GM18861 (cell line): ENCODE measurements at regions not wholly inside any gene's neighbourhood (a gene's known extent, or its start where the extent isn't known, plus 50 kb on each side); places are given as distances from the start of the nearest gene placed in this dataset.
A peak's percentile ranks its signal among the peaks of the same experiment; 100 is the strongest.

Experiments
- ATAC-seq: cut with Tn5 transposase; IDR thresholded peaks from one replicate; pipeline ENCODE4 v1.9.1; 2021; ENCODE audit not compliant: unreplicated experiment

DNA sequence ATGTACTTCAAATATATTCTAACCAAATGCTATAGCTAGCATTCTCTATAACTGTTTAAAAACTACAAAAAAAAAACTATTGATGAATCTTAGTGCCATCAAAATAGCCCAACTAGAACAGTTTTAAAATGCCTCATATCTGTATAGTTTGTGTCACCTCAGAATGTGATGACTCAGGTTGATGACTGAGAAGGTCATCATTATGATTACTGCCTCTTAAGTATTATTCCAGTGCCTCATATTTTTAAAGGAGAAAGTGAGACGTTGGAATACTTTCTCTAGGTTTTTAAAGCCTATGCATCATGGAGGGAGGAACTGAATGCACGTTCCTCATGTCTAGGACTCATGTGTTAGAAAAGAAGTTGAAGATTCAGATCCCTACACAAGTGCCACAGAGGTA, 88.2 kb downstream of the TMA16 start:
- no peak for ATAC-seq

DNA sequence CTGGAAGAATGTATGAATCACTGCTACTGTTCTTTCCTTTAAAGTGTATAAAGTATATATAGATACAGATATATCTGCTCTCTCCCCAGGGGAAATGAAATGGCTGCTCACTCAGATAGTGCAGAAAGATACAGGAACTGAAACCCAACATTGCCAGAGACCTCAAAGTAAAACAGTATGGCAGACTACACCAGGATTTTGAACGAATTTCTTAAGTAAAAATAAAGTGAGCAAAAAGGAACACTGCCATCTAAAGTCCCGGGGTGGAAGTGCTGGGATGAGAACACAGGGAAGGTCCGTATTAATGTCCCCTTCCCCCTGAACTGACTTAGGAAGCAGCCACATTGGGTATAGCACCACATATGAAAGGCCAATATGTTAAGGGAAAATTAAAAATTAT, 93.4 kb downstream of the TMA16 start:
- ATAC-seq, result peak; percentile 60

DNA sequence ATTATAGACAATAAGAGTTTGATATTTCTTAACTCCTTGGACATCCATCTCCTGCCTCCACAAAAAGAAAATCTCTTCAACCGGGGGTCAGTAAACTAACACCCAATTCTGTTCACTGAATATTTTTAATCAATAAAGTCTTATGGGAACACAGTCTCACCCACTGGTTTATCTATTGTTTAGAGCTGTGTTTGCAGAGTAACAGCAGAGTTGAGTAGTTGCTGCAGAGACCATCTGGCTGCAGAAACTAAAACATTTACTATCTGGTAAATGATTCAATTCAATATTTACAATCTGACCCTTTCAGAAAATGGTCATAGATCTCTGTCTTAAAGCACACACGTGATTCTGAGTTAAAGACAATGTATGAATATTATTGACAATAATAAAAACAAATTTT, 94.0 kb downstream of the TMA16 start:
- ATAC-seq, result no peak

DNA sequence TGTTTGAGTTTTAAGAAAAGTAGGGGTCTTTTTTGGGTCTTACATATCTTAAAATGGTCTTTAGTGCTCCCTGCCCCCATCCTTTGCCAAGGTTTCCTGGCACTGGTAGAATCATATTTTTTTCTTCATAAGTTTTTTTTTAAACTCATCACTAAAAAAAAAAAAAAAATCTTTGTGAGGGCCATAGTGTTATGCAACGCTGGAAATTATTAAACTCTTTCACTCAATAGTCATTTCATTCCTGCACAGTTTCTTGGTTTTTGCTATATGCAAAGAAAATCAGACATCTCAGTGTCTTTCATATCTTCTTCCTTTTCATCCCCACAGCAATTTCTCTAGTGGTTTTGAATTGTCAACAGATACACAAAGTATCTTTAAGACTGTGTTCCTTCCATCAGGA, 95.6 kb downstream of the TMA16 start:
- ATAC-seq, result peak; percentile 35

DNA sequence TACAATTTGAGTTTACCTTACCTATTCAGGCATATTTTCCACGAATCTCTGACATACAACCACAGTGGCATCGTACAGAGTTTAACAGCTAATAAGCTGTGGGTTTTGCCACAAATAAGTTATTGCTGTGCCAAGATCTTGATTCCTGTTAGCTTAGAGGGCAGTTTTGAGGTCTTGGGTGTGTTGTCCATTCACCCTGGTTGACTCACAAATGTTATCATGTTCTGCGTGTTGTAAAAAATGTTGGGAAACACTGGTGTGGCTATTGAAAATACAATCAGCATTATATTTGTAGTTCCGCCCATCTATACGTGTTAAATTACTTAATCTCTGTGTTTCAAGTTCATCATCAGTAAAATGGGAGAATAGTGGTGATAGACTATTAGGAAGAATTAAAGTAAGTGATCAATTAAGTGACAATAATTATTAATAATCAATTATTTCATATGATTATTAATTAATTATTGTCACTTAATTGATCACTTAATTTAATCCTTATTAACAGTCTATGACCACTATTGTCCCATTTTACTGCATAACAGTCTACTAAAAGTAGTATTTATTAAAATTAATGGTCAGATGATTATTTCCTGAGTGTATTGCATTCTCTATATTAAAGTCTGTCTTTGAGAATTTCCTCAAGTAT, 96.3 kb downstream of the TMA16 start:
- ATAC-seq, result peak; percentile 1

DNA sequence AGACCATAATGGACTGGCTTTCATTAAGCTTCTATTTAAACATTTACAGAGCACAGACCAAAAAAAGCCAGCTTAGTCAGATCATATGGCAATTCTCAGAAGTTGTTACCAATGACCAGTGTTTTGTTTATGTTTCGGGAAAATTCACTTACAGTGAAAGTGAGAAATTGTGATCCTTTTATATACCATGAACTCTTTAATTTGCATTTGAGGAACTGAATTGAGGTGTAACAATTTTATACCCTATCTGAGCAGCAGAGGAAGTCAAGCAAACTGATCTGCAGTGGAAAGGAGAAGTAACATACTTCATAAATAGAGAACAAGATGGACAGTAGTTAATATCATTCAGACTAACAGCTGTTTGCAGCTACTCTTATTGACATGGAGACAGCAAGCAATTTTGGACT, 97.1 kb downstream of the TMA16 start:
- ATAC-seq, result peak; percentile 78

DNA sequence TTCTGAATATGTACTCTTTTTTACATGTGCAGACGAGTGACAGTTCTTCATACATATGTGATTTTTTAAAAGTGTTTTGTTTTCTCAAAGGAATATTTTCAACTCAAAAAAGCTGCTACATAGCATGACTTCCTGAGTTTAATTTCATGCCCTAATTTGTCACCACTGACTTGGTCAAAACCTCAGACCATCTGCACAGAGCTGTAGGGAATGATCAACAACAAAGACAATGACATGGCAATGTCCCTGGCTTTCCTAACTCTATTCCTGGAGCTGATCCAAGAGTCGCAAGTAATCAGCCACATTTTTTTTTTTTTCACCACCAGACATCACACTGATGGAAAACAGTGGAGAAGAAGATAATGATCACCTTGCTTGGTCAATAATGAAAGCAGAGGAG, 97.7 kb downstream of the TMA16 start:
- no peak for ATAC-seq

DNA sequence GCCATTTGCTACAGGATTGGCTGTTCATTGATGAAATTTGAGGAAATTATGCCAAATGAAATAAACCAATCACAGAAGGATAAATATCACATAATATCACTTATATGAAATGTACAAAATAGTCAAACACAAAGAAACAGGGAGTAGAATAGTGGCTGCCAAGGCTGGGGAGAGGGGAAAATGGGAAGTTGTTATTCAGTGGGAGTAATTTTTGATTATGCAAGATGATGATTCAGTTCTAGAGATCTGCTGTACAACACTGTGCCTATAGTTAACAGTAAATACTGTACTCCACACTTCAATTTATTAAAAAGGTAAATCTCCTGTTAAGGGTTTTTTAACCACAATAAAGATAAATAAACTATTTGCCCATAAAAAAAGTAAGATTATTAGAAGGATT, 101.1 kb downstream of the TMA16 start:
- ATAC-seq, result no peak

DNA sequence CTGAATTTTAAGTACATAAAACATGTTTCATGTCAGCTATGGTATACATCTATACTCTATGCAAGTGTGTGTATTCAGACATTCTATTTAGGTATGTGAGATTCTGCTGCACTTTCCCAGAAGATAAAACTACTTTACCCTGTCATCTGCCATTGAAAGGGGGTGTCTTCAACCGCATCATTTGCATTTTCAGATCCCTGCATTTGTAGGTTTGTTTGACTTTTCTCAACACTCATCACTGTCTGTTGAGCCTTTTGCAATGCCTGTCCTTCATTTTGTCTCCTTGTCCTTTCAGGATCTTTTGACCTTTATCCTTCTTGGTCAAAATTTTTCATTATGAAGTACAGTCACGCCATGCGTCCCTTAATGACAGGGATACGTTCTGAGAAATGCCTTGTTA, 103.5 kb downstream of the TMA16 start:
- peak; percentile 62 for ATAC-seq

DNA sequence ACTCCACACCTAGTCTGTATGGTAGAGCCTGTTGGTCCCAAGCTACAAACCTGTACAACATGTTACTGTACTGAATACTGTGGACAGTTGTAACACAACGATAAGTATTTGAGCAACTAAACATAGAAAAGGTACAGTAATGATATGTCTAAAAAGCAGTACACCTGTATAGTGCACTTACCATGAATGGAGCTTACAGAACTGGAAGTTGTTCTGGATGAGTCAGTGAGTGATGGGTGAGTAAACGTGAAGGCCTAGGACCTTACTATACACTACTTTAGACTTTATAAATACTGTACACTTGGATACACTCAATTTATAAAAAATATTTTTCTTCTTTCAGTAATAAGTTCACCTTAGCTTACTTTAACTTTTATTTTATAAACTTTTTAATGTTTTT, 104.0 kb downstream of the TMA16 start:
- ATAC-seq, result peak; percentile 10

DNA sequence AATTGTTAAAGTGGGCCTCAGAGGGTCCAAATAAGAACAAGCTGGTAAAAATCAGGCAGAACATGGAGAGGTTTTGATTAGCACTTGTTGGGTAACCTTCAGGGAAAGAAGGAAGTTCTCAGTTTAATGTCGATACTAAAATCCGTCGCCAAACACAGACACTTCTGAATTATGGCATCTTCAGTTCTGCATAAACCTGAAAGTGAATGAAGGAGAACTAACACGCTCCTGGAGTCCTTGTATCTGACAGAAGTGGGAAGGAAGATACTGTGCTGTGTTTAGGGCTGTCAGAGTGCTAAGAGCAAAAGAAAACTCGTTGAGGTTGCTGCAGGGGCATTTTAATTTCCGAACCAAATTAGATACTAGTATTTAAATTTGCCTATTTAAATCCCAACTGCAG, 106.2 kb downstream of the TMA16 start:
- ATAC-seq, result no peak

DNA sequence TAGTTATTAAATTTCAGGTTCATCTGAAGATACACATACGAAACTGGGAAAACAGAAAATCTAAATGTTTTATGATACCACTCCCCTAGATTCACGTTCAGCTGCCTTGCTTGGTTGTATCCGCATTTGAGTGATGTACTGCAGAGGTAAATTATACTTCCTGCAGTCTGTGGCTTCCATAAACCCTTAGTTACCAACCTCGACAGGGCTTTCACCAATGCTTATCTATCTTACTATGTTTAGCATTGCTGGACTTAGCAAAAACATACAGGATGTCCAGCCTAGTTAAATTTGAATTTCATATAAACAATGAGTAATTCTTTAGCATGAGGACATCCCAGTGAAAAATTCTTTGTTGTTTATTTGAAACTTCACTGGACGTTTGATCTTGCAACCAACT, 108.8 kb downstream of the TMA16 start:
- ATAC-seq, result peak; percentile 44

DNA sequence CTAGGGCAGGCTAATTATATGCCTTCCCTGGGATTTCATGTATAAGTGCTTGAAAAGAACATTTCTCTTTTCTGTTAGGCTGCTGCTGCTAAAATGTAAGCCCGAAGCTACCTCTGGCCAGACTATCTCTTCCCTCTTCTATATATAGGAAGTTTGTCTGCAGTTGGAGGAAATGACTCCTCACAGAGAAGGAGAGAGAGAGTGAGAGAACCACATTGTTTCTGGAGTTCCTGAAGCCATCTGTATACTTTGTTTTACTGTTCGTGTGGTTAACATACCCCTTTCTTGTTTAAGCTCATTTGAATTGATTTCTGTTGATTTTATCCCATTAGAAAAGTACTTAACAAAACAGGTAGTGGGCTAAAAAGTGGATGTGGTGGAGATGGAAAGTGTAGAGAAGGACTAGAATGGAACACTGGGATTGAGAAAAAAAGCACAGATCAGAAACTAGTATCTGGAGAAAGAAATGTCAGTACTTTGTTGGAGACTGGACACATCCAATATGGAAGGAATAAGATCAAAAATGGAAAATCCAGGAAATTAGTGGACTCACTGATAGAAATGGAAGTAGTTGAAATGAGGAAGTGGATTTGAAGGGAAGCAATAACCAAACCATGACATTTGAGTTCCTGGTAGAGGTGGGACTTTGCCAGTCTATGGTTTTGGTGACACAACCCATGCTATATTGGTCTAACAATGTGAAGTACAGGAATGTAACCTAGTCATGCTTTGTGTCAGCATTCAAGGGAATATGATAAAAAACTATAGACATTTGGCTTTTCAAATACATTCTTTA, 112.6 kb downstream of the TMA16 start:
- no peak for ATAC-seq

DNA sequence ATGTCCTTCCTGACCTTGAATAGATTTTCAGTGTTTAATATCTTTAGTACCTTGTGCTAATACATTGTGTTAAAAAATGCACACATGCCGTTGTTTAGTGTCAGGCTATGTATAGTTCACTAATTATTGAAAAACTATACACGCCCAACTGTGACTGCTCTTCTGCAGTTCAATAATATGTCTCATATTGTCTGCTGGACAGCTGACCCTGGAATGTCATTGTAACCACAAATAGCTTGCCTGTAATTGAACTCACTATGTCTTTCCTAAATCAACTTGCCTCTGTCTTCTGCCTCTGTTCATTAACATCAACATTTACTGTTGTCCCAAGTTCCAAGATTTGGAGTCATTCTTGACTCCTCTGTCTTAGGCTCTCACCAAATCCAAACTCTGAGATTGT, 114.5 kb downstream of the TMA16 start:
- no peak for ATAC-seq

DNA sequence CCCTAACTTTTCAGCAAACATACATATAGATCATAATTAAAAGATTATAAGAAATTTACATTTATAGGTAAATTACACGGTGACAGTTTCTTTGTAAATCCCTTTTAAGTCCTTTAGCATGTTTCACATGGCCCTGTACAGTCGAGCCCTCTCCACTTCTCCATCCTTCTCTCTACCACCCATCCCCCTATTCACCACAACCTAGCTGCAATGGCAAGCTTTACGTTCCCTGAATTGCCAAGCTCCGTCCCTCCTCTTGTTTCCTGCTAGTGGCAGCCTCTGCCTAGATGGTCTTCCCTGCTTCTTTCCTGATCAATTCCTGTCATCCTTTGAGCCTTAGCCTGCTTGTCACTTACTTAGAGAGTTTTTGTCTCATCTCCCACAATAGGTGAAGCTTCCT, 116.2 kb downstream of the TMA16 start:
- no peak for ATAC-seq

DNA sequence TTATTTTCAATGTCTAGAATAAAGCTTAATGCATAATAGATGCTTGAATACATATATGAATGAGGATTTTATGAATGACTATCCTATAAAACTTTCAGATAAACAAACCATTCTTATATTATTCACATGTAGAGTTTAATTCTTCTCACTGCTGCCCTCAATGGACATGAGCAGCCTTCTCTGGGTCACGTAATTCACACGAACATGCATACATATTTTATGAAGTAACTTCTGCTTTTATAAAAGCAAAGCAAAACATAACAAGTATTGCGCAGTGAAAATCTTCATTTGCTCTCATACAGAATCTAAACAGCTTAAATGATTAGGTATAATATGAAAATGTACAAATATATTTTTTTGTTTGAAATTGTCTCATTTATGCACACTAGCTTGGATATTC, 116.7 kb downstream of the TMA16 start:
- no peak for ATAC-seq

DNA sequence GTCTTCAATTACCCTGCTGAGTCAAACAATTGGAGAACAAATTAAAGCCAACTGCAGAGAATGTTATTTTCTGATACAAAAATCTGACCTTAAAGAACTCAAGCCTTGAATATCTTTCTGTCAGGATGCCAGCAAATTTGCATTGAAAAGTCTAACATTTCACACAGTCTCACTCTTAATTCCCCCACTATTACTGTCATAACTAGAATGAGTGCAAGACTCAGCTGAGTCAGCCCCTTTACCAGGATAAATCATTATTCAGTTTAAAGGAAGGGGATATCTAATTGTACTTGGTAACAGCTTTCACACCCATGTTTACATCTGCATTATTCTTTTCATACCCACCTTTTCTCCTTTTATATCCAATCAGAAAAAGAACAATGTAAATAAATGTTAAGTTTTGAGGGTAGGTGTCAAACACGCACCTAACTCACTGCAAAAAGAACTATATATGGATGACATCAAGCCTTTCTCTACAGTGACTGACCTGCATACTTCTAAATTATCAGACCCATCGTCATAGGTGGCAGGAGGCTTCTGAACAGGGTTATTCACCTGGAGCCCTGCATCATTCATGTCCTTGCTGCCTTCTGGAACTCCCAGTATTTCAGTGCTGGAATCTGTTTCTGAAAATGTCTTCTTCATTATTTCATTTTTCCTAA, 117.4 kb downstream of the TMA16 start:
- ATAC-seq, result peak; percentile 77

DNA sequence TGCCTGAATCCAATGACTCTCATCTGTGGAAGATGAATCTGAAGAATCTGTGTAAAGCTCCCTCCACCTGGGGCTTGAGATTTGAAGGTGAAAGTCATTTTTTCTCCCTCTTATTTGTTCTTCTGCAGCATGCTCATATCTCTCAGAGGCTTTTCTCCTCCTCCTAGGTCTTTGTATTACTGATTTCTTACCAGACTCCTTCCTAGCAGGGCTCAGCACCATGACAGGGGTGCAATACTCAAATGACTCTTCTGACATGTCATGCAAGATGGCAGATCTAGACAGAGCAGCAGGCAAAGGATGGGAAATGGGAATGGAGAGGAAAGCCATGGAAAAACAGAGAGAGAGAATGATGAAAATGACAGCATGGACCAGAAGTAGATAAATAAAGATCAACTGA, 118.3 kb downstream of the TMA16 start:
- no peak for ATAC-seq

DNA sequence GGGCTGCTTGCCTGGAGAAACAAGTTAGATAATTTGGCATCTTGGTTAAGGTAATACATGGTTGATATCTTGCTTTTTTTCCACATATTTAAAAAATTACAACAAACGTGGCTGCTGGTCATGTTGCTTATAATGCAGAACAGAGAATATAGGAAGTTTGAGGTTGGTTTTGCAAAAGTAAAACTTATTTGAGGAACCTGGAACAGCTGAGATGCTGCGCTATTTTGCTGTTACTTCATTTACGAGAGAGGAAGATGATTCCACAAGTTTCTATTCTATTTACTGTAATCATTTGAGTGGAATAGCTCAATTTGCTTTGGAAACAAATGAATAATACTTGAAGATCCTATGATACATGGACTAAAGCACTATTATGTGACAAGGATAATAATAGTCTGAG, 118.9 kb downstream of the TMA16 start:
- ATAC-seq, result no peak

DNA sequence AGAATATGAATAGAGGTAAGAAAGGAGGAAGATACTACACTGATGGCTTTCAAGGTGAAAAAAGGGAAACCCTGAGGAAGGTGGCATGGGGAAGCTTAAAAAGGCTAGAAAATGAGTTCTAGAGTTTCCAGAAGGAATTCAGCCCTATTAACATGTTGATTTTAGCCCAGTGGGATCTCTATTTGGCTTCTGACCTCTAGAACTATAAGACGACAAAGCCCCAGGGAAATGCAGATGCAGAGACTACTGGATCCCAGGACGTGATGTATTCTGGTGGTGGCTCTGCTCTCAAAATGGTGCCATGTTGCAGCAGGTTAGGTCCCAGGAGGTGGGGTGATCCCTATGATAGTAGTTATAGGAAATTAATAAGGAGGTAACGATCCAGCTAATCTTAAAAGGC, 120.4 kb downstream of the TMA16 start:
- no peak for ATAC-seq

DNA sequence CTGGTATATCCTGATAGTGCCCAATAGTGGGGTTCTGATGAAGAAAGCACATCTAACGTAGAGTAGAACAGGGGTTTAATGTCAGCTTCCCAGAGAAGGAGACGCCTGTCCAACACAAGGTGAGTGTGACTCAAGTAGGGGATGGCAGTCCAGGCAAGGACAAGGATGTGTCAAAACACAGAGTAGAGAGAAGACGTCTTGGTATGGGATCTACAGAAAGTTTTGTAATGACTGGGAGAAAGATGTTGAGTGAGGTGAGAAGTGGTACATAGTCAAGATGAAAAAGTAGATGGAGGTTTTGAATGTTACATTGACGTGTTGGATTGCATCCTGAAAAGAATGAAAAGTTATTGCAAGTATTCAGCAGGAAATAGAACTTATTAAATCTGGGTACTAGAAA, 124.4 kb downstream of the TMA16 start:
- ATAC-seq, result no peak

DNA sequence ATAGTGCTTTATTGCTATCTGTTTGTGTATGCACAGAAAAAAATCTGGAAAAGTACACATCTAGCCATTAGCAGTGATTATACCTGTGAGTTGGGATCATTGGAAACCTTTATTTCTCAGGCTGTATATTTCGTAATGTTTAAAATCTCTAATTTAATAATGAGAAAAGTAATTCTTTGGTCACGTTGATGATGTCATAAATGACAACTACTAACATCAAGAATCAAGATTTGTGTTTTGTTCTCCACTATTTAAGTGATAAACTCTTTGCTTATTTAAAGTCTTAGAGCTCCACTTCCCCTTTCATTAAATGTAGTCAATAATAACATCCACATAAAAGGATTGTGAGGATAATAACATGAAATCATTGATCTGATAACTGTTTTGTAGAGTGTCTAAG, 126.2 kb downstream of the TMA16 start:
- no peak for ATAC-seq
